ENCODE measurements at regions not wholly inside any gene's neighbourhood (a gene's known extent, or its start where the extent isn't known, plus 50 kb on each side); places are given as distances from the start of the nearest gene placed in this dataset.

DNA sequence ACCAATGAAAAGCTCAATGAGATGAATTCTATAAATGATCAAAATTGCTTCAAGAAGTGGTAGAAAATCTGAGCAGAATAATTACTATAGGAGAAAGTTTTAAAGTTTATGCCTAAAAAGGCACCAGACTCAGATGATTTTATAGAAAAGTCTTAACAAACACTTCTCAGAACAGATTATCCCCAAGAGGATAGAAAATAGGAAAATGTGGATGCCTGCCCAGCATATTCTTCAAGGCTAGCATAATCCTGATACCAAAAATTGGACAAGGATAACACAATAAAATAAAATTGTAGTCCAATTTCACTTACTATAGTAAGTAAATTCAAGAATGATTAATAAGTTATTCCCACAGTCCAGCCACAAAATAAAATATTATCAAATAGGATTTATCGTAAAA, 397.0 kb downstream of the NR2F1-AS1 start:
- no peak for TF ChIP-seq TAF1 (IDR thresholded peaks at IDR 0.05; ENCODE audit: low read depth)
- no peak for TF ChIP-seq NFIC (IDR thresholded peaks at IDR 0.05)
- TF ChIP-seq TEAD4 (IDR thresholded peaks at IDR 0.05), result no peak
- TF ChIP-seq FOXM1 (IDR thresholded peaks at IDR 0.05; ENCODE audit: borderline replicate concordance, low read depth), result no peak
- no peak for TF ChIP-seq USF1 (IDR thresholded peaks at IDR 0.05)
- TF ChIP-seq, protein P1, sequence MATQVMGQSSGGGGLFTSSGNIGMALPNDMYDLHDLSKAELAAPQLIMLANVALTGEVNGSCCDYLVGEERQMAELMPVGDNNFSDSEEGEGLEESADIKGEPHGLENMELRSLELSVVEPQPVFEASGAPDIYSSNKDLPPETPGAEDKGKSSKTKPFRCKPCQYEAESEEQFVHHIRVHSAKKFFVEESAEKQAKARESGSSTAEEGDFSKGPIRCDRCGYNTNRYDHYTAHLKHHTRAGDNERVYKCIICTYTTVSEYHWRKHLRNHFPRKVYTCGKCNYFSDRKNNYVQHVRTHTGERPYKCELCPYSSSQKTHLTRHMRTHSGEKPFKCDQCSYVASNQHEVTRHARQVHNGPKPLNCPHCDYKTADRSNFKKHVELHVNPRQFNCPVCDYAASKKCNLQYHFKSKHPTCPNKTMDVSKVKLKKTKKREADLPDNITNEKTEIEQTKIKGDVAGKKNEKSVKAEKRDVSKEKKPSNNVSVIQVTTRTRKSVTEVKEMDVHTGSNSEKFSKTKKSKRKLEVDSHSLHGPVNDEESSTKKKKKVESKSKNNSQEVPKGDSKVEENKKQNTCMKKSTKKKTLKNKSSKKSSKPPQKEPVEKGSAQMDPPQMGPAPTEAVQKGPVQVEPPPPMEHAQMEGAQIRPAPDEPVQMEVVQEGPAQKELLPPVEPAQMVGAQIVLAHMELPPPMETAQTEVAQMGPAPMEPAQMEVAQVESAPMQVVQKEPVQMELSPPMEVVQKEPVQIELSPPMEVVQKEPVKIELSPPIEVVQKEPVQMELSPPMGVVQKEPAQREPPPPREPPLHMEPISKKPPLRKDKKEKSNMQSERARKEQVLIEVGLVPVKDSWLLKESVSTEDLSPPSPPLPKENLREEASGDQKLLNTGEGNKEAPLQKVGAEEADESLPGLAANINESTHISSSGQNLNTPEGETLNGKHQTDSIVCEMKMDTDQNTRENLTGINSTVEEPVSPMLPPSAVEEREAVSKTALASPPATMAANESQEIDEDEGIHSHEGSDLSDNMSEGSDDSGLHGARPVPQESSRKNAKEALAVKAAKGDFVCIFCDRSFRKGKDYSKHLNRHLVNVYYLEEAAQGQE (IDR thresholded peaks at IDR 0.05; ENCODE audit: low read depth), result no peak
- no peak for TF ChIP-seq ZBTB7A (IDR thresholded peaks at IDR 0.05; ENCODE audit: low read depth)
- no peak for TF ChIP-seq MAX (IDR thresholded peaks at IDR 0.05)
- no peak for TF ChIP-seq CEBPB (IDR thresholded peaks at IDR 0.05)

GRCh38 chr5:93179466-93179865, 401.6 kb downstream of the NR2F1-AS1 start:
- no peak for TF ChIP-seq CREB1 (IDR thresholded peaks at IDR 0.05; ENCODE audit: low read depth)
- no peak for TF ChIP-seq YY1 (IDR thresholded peaks at IDR 0.05; ENCODE audit: low read depth)
- no peak for TF ChIP-seq NFIC (IDR thresholded peaks at IDR 0.05)
- no peak for TF ChIP-seq ZBTB7A (IDR thresholded peaks at IDR 0.05; ENCODE audit: low read depth)

DNA sequence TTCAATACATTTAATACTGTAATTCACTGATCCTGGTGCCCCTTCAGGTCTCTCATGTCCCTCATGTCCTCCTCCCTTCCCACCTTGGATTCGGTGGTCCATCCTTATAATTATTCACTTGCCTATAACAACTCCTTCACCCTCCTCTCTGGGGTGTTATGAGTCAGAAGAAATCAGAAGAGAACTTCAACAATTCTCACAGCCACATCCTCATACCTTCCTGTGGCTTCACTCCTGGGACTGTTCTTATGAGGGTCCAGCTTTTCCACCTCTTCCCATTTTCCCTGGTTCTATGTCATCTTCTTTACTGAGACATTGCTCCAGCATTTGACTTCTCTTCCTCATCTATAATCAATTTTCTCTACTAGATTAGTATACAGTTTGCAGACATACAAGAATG, 406.1 kb downstream of the NR2F1-AS1 start:
- TF ChIP-seq TEAD4 (IDR thresholded peaks at IDR 0.05) (no peak), USF1 (IDR thresholded peaks at IDR 0.05) (no peak), YY1 (IDR thresholded peaks at IDR 0.05; ENCODE audit: low read depth) (no peak), ZBTB7A (IDR thresholded peaks at IDR 0.05; ENCODE audit: low read depth) (no peak), EGR1 (IDR thresholded peaks at IDR 0.05) (no peak), CREB1 (IDR thresholded peaks at IDR 0.05; ENCODE audit: low read depth) (no peak), CEBPB (IDR thresholded peaks at IDR 0.05) (no peak), RAD21 (IDR thresholded peaks at IDR 0.05; ENCODE audit: low read depth) (no peak), TCF12 (IDR thresholded peaks at IDR 0.05; ENCODE audit: low read depth) (no peak), FOXM1 (IDR thresholded peaks at IDR 0.05; ENCODE audit: borderline replicate concordance, low read depth) (no peak), MAX (IDR thresholded peaks at IDR 0.05) (no peak), NFIC (IDR thresholded peaks at IDR 0.05) (no peak), TAF1 (IDR thresholded peaks at IDR 0.05; ENCODE audit: low read depth) (no peak), EP300 (IDR thresholded peaks at IDR 0.05; ENCODE audit: borderline replicate concordance) (no peak)
- TF ChIP-seq, protein P1 (IDR thresholded peaks at IDR 0.05; ENCODE audit: low read depth), result no peak

DNA sequence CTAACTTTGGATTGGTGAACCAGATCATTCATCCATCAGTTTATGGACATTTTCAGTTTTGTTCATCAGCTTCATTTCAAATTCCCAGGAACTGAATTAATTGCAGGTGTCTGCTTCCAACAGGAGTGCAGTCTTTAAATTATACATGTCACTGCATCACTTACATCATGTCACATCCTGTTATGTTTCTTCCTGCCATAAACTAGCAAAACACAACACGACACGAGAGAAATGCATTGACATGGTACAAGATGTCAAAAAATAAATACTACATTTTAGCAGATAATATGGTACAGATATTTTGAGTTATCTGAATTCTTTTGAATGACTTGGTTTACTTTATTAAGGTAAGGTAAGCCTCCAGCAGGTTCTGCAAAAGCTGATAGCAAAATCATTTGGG, 415.5 kb downstream of the NR2F1-AS1 start:
- no peak for TF ChIP-seq TCF12 (IDR thresholded peaks at IDR 0.05; ENCODE audit: low read depth)
- TF ChIP-seq FOXM1 (IDR thresholded peaks at IDR 0.05; ENCODE audit: borderline replicate concordance, low read depth), result no peak
- no peak for TF ChIP-seq ZBTB7A (IDR thresholded peaks at IDR 0.05; ENCODE audit: low read depth)
- TF ChIP-seq NFIC (IDR thresholded peaks at IDR 0.05), result no peak
- no peak for TF ChIP-seq TAF1 (IDR thresholded peaks at IDR 0.05; ENCODE audit: low read depth)
- TF ChIP-seq EP300 (IDR thresholded peaks at IDR 0.05; ENCODE audit: borderline replicate concordance), result no peak
- TF ChIP-seq, protein P1 (IDR thresholded peaks at IDR 0.05; ENCODE audit: low read depth), result no peak
- no peak for TF ChIP-seq CREB1 (IDR thresholded peaks at IDR 0.05; ENCODE audit: low read depth)
- TF ChIP-seq USF1 (IDR thresholded peaks at IDR 0.05), result no peak
- no peak for TF ChIP-seq RAD21 (IDR thresholded peaks at IDR 0.05; ENCODE audit: low read depth)
- no peak for TF ChIP-seq YY1 (IDR thresholded peaks at IDR 0.05; ENCODE audit: low read depth)
